GM12865 (cell line): ENCODE measurements at regions not wholly inside any gene's neighbourhood (a gene's known extent, or its start where the extent isn't known, plus 50 kb on each side); places are given as distances from the start of the nearest gene placed in this dataset.
"Not testable (repeated sequence)": the region's sequence is repeated elsewhere in the genome, so short reads cannot be mapped to it uniquely, and the experiment has no call there.

ENCODE experiments used
- DNase-seq: peaks from one replicate; pipeline ENCODE4 v3.0.0; 2010; ENCODE audit warnings: low read depth
- H3K4me3 ChIP-seq: 2 replicates; pipeline ENCODE4 v1.5.1; 2011; ENCODE audit warnings: mild to moderate bottlenecking, low read depth, low read length, control low read depth
- CTCF ChIP-seq: IDR thresholded peaks from 2 replicates; pipeline ENCODE4 v1.5.1; 2011; ENCODE audit warnings: low read length, control low read depth, low read depth, inconsistent platforms; ENCODE audit not compliant: insufficient read depth; ENCODE audit errors: missing control alignments

- DNase-seq: no peak
- no peak overlapping the region for H3K4me3 ChIP-seq
- TF ChIP-seq CTCF: no peak
Observed at GRCh38 chr6:16883414-16883813, 122.2 kb upstream of the ATXN1 start.

GRCh38 chr6:16882230-16882629 lies 121.0 kb upstream of the ATXN1 start:
- TF ChIP-seq CTCF: no peak
- no peak for DNase-seq
- H3K4me3 ChIP-seq: no peak overlapping the region

DNA sequence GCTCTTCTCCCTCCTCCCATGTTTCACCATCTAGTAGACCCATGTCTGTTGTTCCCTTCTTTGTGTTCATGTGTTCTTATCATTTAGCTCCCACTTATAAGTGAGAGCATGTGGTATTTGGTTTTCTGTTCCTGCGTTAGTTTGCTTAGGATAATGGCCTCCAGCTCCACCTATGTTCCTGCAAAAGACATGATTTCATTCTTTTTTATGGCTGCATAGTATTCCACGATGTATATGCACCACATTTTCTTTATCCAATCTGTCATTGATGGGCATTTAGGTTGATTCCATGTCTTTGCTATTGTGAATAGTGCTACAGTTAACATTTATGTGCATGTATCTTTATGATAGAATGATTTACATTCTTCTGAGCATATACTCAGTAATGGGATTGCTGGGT lies 115.6 kb upstream of the ATXN1 start:
- H3K4me3 ChIP-seq, DNase-seq: not testable (repeated sequence)

- no peak for TF ChIP-seq CTCF
- no peak overlapping the region for H3K4me3 ChIP-seq
- DNase-seq: no peak
Observed at GRCh38 chr6:16876201-16876600, 114.9 kb upstream of the ATXN1 start.

DNA sequence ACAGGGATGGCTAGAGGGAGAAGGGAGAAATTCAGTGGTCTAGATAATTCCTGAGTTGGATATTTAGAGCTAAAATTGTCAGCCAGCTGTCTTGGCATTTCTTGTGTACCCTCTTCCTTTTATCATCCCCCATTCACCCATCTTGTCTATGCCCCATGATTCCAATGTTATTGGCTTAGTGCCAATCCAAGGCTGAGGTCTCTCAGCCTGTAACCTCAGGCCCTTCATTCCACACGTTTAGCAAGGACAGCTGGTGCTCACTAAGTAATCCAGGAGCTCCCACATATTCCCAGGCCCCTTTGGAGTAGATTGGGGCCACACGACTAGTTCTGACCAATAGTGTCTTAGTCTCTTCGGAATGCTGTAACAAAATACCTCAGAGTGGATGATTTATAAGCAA lies 112.4 kb upstream of the ATXN1 start:
- TF ChIP-seq CTCF: no peak
- no peak for DNase-seq

DNA sequence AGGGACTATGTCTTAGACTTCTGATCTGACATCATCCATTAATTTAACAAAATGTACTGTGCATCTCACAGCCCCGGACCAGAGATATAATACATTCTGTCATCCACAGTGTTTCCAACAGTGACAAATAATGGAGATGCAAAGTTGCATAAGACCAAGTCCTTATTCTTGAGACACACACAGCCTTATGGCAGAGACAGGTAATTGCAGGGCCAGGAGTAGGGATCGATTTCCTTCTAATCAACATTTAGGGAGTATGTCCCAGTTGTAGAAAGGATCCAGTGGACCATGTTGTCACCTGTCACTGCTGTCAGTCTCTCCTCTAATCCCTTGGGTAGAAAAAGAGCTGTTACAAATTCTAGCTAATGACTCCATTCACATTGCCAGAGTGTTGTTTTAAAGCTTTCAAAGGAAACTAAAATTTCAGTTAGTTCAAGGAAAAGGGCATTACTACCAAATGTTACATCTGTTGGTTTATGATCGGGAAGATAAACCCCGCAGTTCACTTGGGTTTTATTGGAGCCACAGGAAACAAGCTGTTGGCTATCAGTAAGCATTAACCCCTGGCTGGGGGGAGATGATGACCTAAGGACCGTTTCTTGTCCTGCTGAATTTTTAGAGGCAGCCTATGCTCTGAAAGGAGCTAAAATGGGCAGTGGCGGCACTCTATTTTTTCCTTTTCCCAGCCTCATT lies 111.4 kb upstream of the ATXN1 start:
- DNase-seq: peak; percentile 11

More for the DNA sequence above, 112.4 kb upstream of the ATXN1 start:
- no peak overlapping the region for H3K4me3 ChIP-seq

DNA sequence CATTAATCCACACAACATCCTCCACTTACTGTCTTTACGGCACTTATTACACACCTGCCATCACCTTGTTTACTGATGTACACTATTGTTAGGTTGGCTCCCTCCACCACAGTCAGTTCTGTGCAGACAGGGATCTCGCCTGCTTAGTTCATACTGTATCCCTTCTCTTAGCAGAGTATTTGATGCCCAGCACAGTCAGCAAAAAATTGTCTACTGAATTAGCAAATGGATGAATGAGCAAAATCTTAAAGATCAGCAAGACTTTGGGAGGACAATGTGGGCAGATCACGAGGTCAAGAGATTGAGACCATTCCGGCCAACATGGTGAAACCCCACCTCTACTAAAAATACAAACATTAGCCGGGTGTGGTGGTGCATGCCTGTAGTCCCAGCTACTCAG lies 109.8 kb upstream of the ATXN1 start:
- no peak for TF ChIP-seq CTCF
- no peak for DNase-seq

More for the DNA sequence above, 111.4 kb upstream of the ATXN1 start:
- H3K4me3 ChIP-seq: no peak overlapping the region
- peak; percentile 3 for TF ChIP-seq CTCF

More for the DNA sequence above, 109.8 kb upstream of the ATXN1 start:
- no peak overlapping the region for H3K4me3 ChIP-seq
